Endothelial cell of umbilical vein (primary cell): ENCODE measurements at regions not wholly inside any gene's neighbourhood (a gene's known extent, or its start where the extent isn't known, plus 50 kb on each side); places are given as distances from the start of the nearest gene placed in this dataset.
A peak's percentile ranks its signal among the peaks of the same experiment; 100 is the strongest.

Experiments
- BruUV-seq: library from RNA; stranded (reverse); fragments of 400-500 nt; replicated peaks from 2 replicates; lab custom pipeline; 2021; lab: Mats Ljungman, UMichigan
- CTCF ChIA-PET: fragments of 300-600, 350-600 bp; sonication (Branson Sonifier 250); formaldehyde crosslinking; loops from one replicate; lab custom pipeline; 2021; ENCODE audit warnings: antibody characterized with exemption, inconsistent platforms; lab: Charles Lee
- POLR2A ChIA-PET: fragments of 300-600, 350-600 bp; sonication (Branson Sonifier 250); formaldehyde crosslinking; loops from one replicate; lab custom pipeline; 2021; ENCODE audit warnings: antibody characterized with exemption, inconsistent platforms; lab: Charles Lee
- DNase-seq: peaks from one replicate; pipeline ENCODE4 v3.0.0-alpha.2; 2011; ENCODE audit warnings: low read depth, low spot score
- FAIRE-seq: peaks from 2 replicates; lab custom pipeline; 2011; peaks lifted over from hg19 to GRCh38; lab: Jason Lieb, UNC
- H2AFZ ChIP-seq: 2 replicates; pipeline ENCODE4 v1.6.0; 2012; ENCODE audit warnings: low read depth, low read length, control low read depth, inconsistent platforms
- H3K27ac ChIP-seq: 2 replicates; pipeline ENCODE4 v1.5.1; 2011; ENCODE audit warnings: low read depth, mild to moderate bottlenecking, control low read depth, low read length, moderate library complexity; ENCODE audit not compliant: insufficient read depth
- H3K27me3 ChIP-seq, 2 experiments: 2 replicates each; pipeline versions ENCODE4 v1.6.0 to v1.6.1; 2011; ENCODE audit warnings: low read length in 2 of 2, mixed read lengths in 1 of 2; ENCODE audit not compliant: control insufficient read depth in 2 of 2, insufficient read depth in 2 of 2
- H3K36me3 ChIP-seq, 2 experiments: 2 replicates in 1 of 2; 3 replicates in 1 of 2; pipeline ENCODE4 v1.5.1; 2011; ENCODE audit warnings: low read length in 2 of 2, mild to moderate bottlenecking in 1 of 2, moderate library complexity in 1 of 2; ENCODE audit not compliant: control insufficient read depth in 2 of 2, insufficient read depth in 2 of 2; ENCODE audit errors: extremely low read depth in 1 of 2
- H3K4me1 ChIP-seq: 3 replicates; pipeline ENCODE4 v1.5.1; 2011; ENCODE audit warnings: mild to moderate bottlenecking, low read length; ENCODE audit not compliant: control insufficient read depth, insufficient read depth; ENCODE audit errors: extremely low read depth
- H3K4me2 ChIP-seq: 2 replicates; pipeline ENCODE4 v1.6.1; 2011; ENCODE audit warnings: low read length, control low read depth, mixed read lengths; ENCODE audit not compliant: insufficient read depth
- H3K4me3 ChIP-seq, 3 experiments: fragments of 200-600 bp in 1 of 3; sonication (generic), shearing (Covaris generic) in 1 of 3; replicated peaks in 1 of 3; 2 replicates each; pipeline ENCODE4 v1.5.1; 2011 to 2016; ENCODE audit warnings: control low read depth in 3 of 3, low read length in 3 of 3, mild to moderate bottlenecking in 2 of 3, inconsistent platforms in 1 of 3, low read depth in 1 of 3, moderate library complexity in 1 of 3; ENCODE audit not compliant: insufficient read depth in 1 of 3
- H3K79me2 ChIP-seq: 2 replicates; pipeline ENCODE4 v1.6.0; 2012; ENCODE audit warnings: low read length, inconsistent platforms; ENCODE audit not compliant: control insufficient read depth, insufficient read depth
- H3K9ac ChIP-seq: replicated peaks from 2 replicates; pipeline ENCODE3; 2011; ENCODE audit warnings: low read length, control low read depth; ENCODE audit not compliant: insufficient read depth; ENCODE audit errors: extremely low read depth
- H3K9me1 ChIP-seq: replicated peaks from 3 replicates; pipeline ENCODE4 v1.6.0; 2011; ENCODE audit warnings: mild to moderate bottlenecking, low read length; ENCODE audit not compliant: control insufficient read depth, insufficient read depth; ENCODE audit errors: extremely low read depth
- H3K9me3 ChIP-seq: replicated peaks from 2 replicates; pipeline ENCODE4 v1.5.1; 2012; ENCODE audit warnings: low read length, inconsistent platforms; ENCODE audit not compliant: control insufficient read depth, insufficient read depth
- H4K20me1 ChIP-seq: replicated peaks from 2 replicates; pipeline ENCODE3; 2011; ENCODE audit warnings: mild to moderate bottlenecking, low read length; ENCODE audit not compliant: control insufficient read depth, insufficient read depth; ENCODE audit errors: extremely low read depth
- EZH2 ChIP-seq: IDR thresholded peaks from 2 replicates; pipeline ENCODE4 v1.6.1; 2012; ENCODE audit warnings: borderline replicate concordance, low read depth, mild to moderate bottlenecking, moderate library complexity, low read length, inconsistent platforms; ENCODE audit not compliant: severe bottlenecking
- FOS ChIP-seq: IDR thresholded peaks from 2 replicates; pipeline ENCODE4 v1.6.1; 2011; ENCODE audit warnings: mild to moderate bottlenecking, low read length, moderate library complexity, borderline replicate concordance; ENCODE audit not compliant: insufficient read depth
- GATA2 ChIP-seq: IDR thresholded peaks from 2 replicates; pipeline ENCODE4 v1.7.0; 2011; ENCODE audit warnings: low read depth, mild to moderate bottlenecking, moderate library complexity, mixed read lengths, low read length; ENCODE audit not compliant: insufficient read length, insufficient read depth
- JUN ChIP-seq: IDR thresholded peaks from 2 replicates; pipeline ENCODE4 v1.6.1; 2011; ENCODE audit warnings: borderline replicate concordance, low read depth; ENCODE audit not compliant: insufficient read length, insufficient read depth
- MYC ChIP-seq: IDR thresholded peaks from one replicate; pipeline ENCODE4 v1.6.1; 2011; ENCODE audit warnings: mild to moderate bottlenecking, low read depth, low read length
- POLR2A ChIP-seq: IDR thresholded peaks from 2 replicates; pipeline ENCODE4 v1.6.1; 2012; ENCODE audit warnings: low read depth, mild to moderate bottlenecking, control low read depth, low read length
- POLR2AphosphoS5 ChIP-seq: IDR thresholded peaks from 2 replicates; pipeline ENCODE4 v1.6.1; 2012; ENCODE audit warnings: low read depth, mild to moderate bottlenecking, control low read depth, low read length, moderate library complexity; ENCODE audit not compliant: insufficient read depth
- dilution Hi-C: fragments of 300-500 bp; cut with MboI; formaldehyde crosslinking; loops from one replicate; pipeline ENCODE4 v1.15.0; 2019; ENCODE audit warnings: low sequenced_read_pairs; ENCODE audit not compliant: extremely low pct_ligation_motif_present
- intact Hi-C: fragments of 100-400 bp; cut with micrococcal nuclease; formaldehyde crosslinking; loops from one replicate; pipeline ENCODE4 v1.10.0; 2022
- TF ChIP-seq, protein P1 (sequence below): IDR thresholded peaks from 2 replicates; pipeline ENCODE4 v1.6.1; 2011; ENCODE audit not compliant: insufficient read depth, insufficient read length

GRCh38 chr1:55980582-55980981 lies 598.8 kb downstream of the PLPP3 start:
- CTCF ChIA-PET: interaction anchor here (1.0 to 1.2 kb wide), 2 partner anchors 10 to 11 kb away, joined by 3 to 6 read pairs; no protein-coding TSS in a partner anchor
- H2AFZ ChIP-seq: no peak overlapping the region
- DNase-seq (no peak), FAIRE-seq (no peak)
- no peak overlapping the region for H3K27ac ChIP-seq
- H3K4me3 ChIP-seq: no peak overlapping the region
- no peaks in the 10 kb centered on the region for H3K9me3 ChIP-seq
- H3K79me2 ChIP-seq: no peaks in the 10 kb centered on the region
- H4K20me1 ChIP-seq: no peaks in the 10 kb centered on the region
- no TSS peak for BruUV-seq
- no peaks in the 10 kb centered on the region for H3K27me3 ChIP-seq
- no peak overlapping the region for H3K9ac ChIP-seq
- H3K4me2 ChIP-seq: no peak overlapping the region
- dilution Hi-C loops: no loop called here
- no peaks in the 10 kb centered on the region for H3K36me3 ChIP-seq
- H3K9me1 ChIP-seq: no peaks in the 10 kb centered on the region
- no peak for TF ChIP-seq POLR2A
- TF ChIP-seq JUN: no peak
- no peak for TF ChIP-seq MYC
- TF ChIP-seq FOS: no peak
- TF ChIP-seq EZH2: no peak
- POLR2A ChIA-PET: no interaction called here
- intact Hi-C loops: no loop called here
- no peaks in the 10 kb centered on the region for H3K4me1 ChIP-seq

- POLR2A ChIA-PET: no interaction called here
- no peak overlapping the region for H2AFZ ChIP-seq
- H3K79me2 ChIP-seq: no peaks in the 10 kb centered on the region
- CTCF ChIA-PET: no interaction called here
- H3K36me3 ChIP-seq: no peaks in the 10 kb centered on the region
- no peak overlapping the region for H3K4me2 ChIP-seq
- H3K9ac ChIP-seq: no peak overlapping the region
- no peaks in the 10 kb centered on the region for H3K9me3 ChIP-seq
- no peaks in the 10 kb centered on the region for H3K4me1 ChIP-seq
- H3K9me1 ChIP-seq: no peaks in the 10 kb centered on the region
- dilution Hi-C loops: no loop called here
- no peak overlapping the region for H3K27ac ChIP-seq
- TF ChIP-seq, protein P1, sequence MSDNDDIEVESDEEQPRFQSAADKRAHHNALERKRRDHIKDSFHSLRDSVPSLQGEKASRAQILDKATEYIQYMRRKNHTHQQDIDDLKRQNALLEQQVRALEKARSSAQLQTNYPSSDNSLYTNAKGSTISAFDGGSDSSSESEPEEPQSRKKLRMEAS: no peak
- TF ChIP-seq POLR2A: no peak
- TF ChIP-seq EZH2: no peak
- no peak for TF ChIP-seq JUN
- TF ChIP-seq GATA2: no peak
- no peak for TF ChIP-seq POLR2AphosphoS5
- no peak for TF ChIP-seq FOS
- TF ChIP-seq MYC: no peak
- no peaks in the 10 kb centered on the region for H4K20me1 ChIP-seq
- intact Hi-C loops: no loop called here
- no peak for FAIRE-seq
- no peak overlapping the region for H3K4me3 ChIP-seq
- no peaks in the 10 kb centered on the region for H3K27me3 ChIP-seq
- BruUV-seq: no TSS peak
- DNase-seq: peak; percentile 65
Observed at GRCh38 chr1:55974714-55975441, 604.5 kb downstream of the PLPP3 start.
